Activated CD4-positive, alpha-beta memory T cell treated with anti-CD3 and anti-CD28 coated beads for 36 hours (primary cell): ENCODE measurements at regions not wholly inside any gene's neighbourhood (a gene's known extent, or its start where the extent isn't known, plus 50 kb on each side); places are given as distances from the start of the nearest gene placed in this dataset.
"Not testable (repeated sequence)": the region's sequence is repeated elsewhere in the genome, so short reads cannot be mapped to it uniquely, and the experiment has no call there.

Experiments used
- CTCF ChIA-PET: fragments of 350-600 bp; sonication (Branson Sonifier 250); formaldehyde crosslinking; loops from one replicate; lab custom pipeline; 2021; ENCODE audit warnings: antibody characterized with exemption, inconsistent platforms; lab: Charles Lee
- POLR2A ChIA-PET: fragments of 350-600 bp; sonication (Branson Sonifier 250); formaldehyde crosslinking; loops from one replicate; lab custom pipeline; 2021; ENCODE audit warnings: antibody characterized with exemption; lab: Charles Lee
- DNase-seq: peaks from one replicate; pipeline ENCODE4 v3.0.0-alpha.2; 2020
- H3K27ac Mint-ChIP-seq: one replicate; pipeline ENCODE4 v1.8.0; 2021; ENCODE audit warnings: mixed read lengths
- H3K27me3 Mint-ChIP-seq: one replicate; pipeline ENCODE4 v1.8.0; 2021; ENCODE audit warnings: mixed read lengths
- H3K36me3 Mint-ChIP-seq: one replicate; pipeline ENCODE4 v1.8.0; 2021; ENCODE audit warnings: mixed read lengths
- H3K4me1 Mint-ChIP-seq: one replicate; pipeline ENCODE4 v1.8.0; 2021; ENCODE audit warnings: low read depth, mixed read lengths
- H3K4me3 Mint-ChIP-seq: one replicate; pipeline ENCODE4 v1.8.0; 2021; ENCODE audit warnings: mild to moderate bottlenecking, mixed read lengths
- H3K9me3 Mint-ChIP-seq: one replicate; pipeline ENCODE4 v1.8.0; 2021; ENCODE audit warnings: mixed read lengths
- intact Hi-C: fragments of 100-400 bp; cut with micrococcal nuclease; formaldehyde crosslinking; loops from one replicate; pipeline ENCODE4 v1.15.1; 2023

GRCh38 chr6:78666764-78667163 lies 200.6 kb upstream of the IRAK1BP1 start:
- H3K36me3 Mint-ChIP-seq = no peaks in the 10 kb centered on the region
- H3K9me3 Mint-ChIP-seq = peaks cover 2% of the 10 kb centered on the region
- H3K4me1 Mint-ChIP-seq = no peaks in the 10 kb centered on the region
- no peaks in the 10 kb centered on the region for H3K27me3 Mint-ChIP-seq
- POLR2A ChIA-PET = no interaction called here
- no peak overlapping the region for H3K4me3 Mint-ChIP-seq
- H3K27ac Mint-ChIP-seq = no peak overlapping the region
- intact Hi-C loops = no loop called here
- DNase-seq = no peak
- CTCF ChIA-PET = no interaction called here

- H3K36me3 Mint-ChIP-seq = no peaks in the 10 kb centered on the region
- H3K27ac Mint-ChIP-seq = no peak overlapping the region
- ChIA-PET POLR2A (no interaction called here), CTCF (no interaction called here)
- H3K4me3 Mint-ChIP-seq = no peak overlapping the region
- peaks cover 2% of the 10 kb centered on the region for H3K9me3 Mint-ChIP-seq
- intact Hi-C loops = no loop called here
- H3K27me3 Mint-ChIP-seq = no peaks in the 10 kb centered on the region
- no peak for DNase-seq
- no peaks in the 10 kb centered on the region for H3K4me1 Mint-ChIP-seq
Measured at GRCh38 chr6:78670156-78670555, 197.2 kb upstream of the IRAK1BP1 start.

DNA sequence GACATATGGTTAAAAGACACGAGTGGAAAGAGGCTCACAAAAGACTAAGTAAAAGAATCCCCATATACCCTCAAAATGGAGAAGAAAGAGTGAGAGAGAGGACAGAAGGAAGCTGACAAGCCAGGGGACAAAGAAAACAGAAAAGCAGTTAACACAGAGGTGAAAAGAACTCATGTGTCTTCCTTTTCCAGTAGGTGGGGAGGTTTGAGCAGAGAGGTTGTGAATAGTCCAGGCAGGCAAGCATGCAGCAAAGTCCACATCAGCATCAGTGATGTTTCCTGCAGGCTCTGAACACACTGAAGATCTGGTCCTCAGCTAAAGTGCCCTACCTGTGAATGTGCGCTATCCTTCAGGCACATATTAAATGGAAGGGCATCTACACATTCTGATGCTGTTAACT lies 196.5 kb upstream of the IRAK1BP1 start:
- DNase-seq = no peak
- ChIA-PET CTCF (no interaction called here), POLR2A (no interaction called here)
- Mint-ChIP-seq H3K4me1 (no peaks in the 10 kb centered on the region), H3K36me3 (no peaks in the 10 kb centered on the region), H3K27me3 (no peaks in the 10 kb centered on the region), H3K9me3 (peaks cover 3% of the 10 kb centered on the region), H3K4me3 (no peak overlapping the region), H3K27ac (no peak overlapping the region)
- intact Hi-C loops = no loop called here

GRCh38 chr6:78676069-78677007 lies 191.0 kb upstream of the IRAK1BP1 start:
- H3K4me1 Mint-ChIP-seq, H3K4me3 Mint-ChIP-seq, H3K36me3 Mint-ChIP-seq, H3K27ac Mint-ChIP-seq, CTCF ChIA-PET, DNase-seq, POLR2A ChIA-PET, intact Hi-C loops, H3K27me3 Mint-ChIP-seq: not testable (repeated sequence)
- peaks cover 10% of the 10 kb centered on the region for H3K9me3 Mint-ChIP-seq

- no peak overlapping the region for H3K4me3 Mint-ChIP-seq
- no peaks in the 10 kb centered on the region for H3K4me1 Mint-ChIP-seq
- H3K27me3 Mint-ChIP-seq = no peaks in the 10 kb centered on the region
- ChIA-PET CTCF (no interaction called here), POLR2A (no interaction called here)
- no peak overlapping the region for H3K27ac Mint-ChIP-seq
- no peak for DNase-seq
- no peaks in the 10 kb centered on the region for H3K36me3 Mint-ChIP-seq
- peaks cover 2% of the 10 kb centered on the region for H3K9me3 Mint-ChIP-seq
- intact Hi-C loops = no loop called here
Measured at GRCh38 chr6:78688668-78689067, 178.7 kb upstream of the IRAK1BP1 start.

DNA sequence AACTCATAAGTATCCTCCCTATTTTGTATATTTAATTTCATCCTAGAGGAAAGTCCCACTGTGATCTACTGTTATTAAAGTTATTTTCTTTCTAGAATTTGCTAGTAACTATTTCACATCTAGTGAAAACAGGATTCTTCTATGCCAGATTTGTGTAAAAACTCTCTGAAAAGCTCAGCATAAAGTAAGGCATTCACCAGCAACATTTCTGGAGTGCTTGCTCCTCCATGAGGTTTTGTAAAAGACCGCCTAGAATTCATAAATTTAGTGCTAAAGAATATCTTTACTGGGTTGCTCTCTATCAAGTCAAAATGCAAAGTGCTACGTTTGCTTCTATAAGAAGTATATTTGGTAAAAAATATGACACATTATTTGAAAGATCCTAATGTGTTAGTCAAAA lies 173.5 kb upstream of the IRAK1BP1 start:
- Mint-ChIP-seq H3K27me3 (no peaks in the 10 kb centered on the region), H3K9me3 (peaks cover 2% of the 10 kb centered on the region), H3K4me3 (no peak overlapping the region), H3K36me3 (no peaks in the 10 kb centered on the region), H3K4me1 (no peaks in the 10 kb centered on the region), H3K27ac (no peak overlapping the region)
- POLR2A ChIA-PET = no interaction called here
- intact Hi-C loops = no loop called here
- CTCF ChIA-PET = no interaction called here
- DNase-seq = no peak

- DNase-seq, POLR2A ChIA-PET, H3K4me1 Mint-ChIP-seq, H3K36me3 Mint-ChIP-seq, H3K9me3 Mint-ChIP-seq, H3K27me3 Mint-ChIP-seq, H3K27ac Mint-ChIP-seq, H3K4me3 Mint-ChIP-seq, intact Hi-C loops, CTCF ChIA-PET: not testable (repeated sequence)
Measured at GRCh38 chr6:78694628-78695027, 172.7 kb upstream of the IRAK1BP1 start.

GRCh38 chr6:78700991-78701390 lies 166.4 kb upstream of the IRAK1BP1 start:
- H3K4me1 Mint-ChIP-seq = no peaks in the 10 kb centered on the region
- no peak overlapping the region for H3K27ac Mint-ChIP-seq
- POLR2A ChIA-PET = no interaction called here
- CTCF ChIA-PET = no interaction called here
- intact Hi-C loops = no loop called here
- peaks cover 2% of the 10 kb centered on the region for H3K9me3 Mint-ChIP-seq
- no peaks in the 10 kb centered on the region for H3K36me3 Mint-ChIP-seq
- no peaks in the 10 kb centered on the region for H3K27me3 Mint-ChIP-seq
- H3K4me3 Mint-ChIP-seq = no peak overlapping the region
- no peak for DNase-seq

GRCh38 chr6:78701407-78701806 lies 165.9 kb upstream of the IRAK1BP1 start:
- DNase-seq = no peak
- Mint-ChIP-seq H3K4me3 (no peak overlapping the region), H3K4me1 (no peaks in the 10 kb centered on the region), H3K27me3 (no peaks in the 10 kb centered on the region), H3K27ac (no peak overlapping the region), H3K36me3 (no peaks in the 10 kb centered on the region), H3K9me3 (peaks cover 2% of the 10 kb centered on the region)
- intact Hi-C loops = no loop called here
- ChIA-PET POLR2A (no interaction called here), CTCF (no interaction called here)

DNA sequence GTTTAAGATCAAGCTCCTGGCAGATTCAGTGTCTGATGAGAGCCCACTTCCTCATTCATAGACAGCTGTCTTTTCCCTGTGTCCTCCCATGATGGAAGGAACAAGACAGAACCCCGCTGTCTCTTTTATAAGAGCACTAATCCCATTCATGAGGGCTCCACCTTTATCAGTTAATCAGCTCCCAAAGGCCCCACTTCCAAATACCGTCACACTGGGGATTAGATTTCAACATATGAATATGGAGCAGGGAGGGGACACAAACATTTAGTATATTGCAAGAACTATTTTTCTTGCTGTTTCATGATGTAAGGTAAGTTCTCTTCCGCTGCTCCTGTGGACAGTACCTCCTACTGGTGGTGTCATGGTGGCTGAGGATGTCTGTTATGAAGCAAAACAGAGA lies 158.3 kb upstream of the IRAK1BP1 start:
- Mint-ChIP-seq H3K27me3 (no peaks in the 10 kb centered on the region), H3K4me3 (no peak overlapping the region), H3K9me3 (no peaks in the 10 kb centered on the region), H3K4me1 (no peaks in the 10 kb centered on the region), H3K27ac (no peak overlapping the region), H3K36me3 (no peaks in the 10 kb centered on the region)
- ChIA-PET POLR2A (no interaction called here), CTCF (no interaction called here)
- intact Hi-C loops = no loop called here
- DNase-seq = no peak

DNA sequence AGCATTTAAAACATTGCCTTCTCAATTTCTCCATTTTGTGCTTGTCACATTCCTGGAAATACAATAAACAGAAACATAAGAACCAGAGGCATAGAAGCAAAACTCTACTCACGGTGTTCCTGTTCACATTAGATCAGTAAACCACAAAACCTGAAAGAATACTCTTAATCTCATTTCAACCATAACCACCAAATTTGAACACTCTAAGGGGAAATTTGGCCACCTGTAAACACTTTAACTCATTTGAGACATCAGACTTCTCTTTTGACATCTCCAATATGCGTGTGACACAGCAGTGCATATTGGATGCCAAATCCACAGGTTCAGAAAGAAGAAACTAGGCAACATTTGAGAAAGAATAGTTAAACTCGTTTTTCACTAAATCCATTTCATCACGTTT lies 153.8 kb upstream of the IRAK1BP1 start:
- no peaks in the 10 kb centered on the region for H3K9me3 Mint-ChIP-seq
- ChIA-PET POLR2A (no interaction called here), CTCF (no interaction called here)
- intact Hi-C loops = no loop called here
- no peaks in the 10 kb centered on the region for H3K4me1 Mint-ChIP-seq
- H3K36me3 Mint-ChIP-seq = no peaks in the 10 kb centered on the region
- no peak overlapping the region for H3K4me3 Mint-ChIP-seq
- H3K27ac Mint-ChIP-seq = no peak overlapping the region
- H3K27me3 Mint-ChIP-seq = no peaks in the 10 kb centered on the region
- no peak for DNase-seq

DNA sequence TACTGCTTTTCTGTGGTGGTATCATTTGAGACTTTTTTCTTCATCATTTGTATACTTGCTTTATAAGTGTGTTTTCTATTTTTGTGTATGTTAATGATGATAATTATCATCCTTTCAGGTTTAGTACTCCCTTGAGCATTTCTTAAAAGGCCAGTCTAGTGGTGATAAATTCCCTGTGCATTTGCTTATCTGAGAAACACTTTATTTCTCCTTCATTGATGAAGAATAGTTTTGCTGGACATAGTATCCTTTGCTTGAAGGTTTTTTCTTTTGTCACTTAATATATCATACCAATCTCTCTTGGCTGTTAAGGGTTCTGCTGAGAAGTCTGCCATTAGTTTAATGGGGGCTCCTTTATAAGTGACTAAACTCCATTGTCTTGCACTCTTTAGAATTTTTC lies 123.2 kb upstream of the IRAK1BP1 start:
- H3K9me3 Mint-ChIP-seq = peaks cover 37% of the 10 kb centered on the region
- DNase-seq = no peak
- CTCF ChIA-PET = no interaction called here
- intact Hi-C loops = no loop called here
- no peaks in the 10 kb centered on the region for H3K4me1 Mint-ChIP-seq
- POLR2A ChIA-PET = no interaction called here
- H3K27ac Mint-ChIP-seq = no peak overlapping the region
- no peaks in the 10 kb centered on the region for H3K27me3 Mint-ChIP-seq
- no peak overlapping the region for H3K4me3 Mint-ChIP-seq
- H3K36me3 Mint-ChIP-seq = peaks cover 3% of the 10 kb centered on the region

GRCh38 chr6:78746457-78746856 lies 120.9 kb upstream of the IRAK1BP1 start:
- Mint-ChIP-seq H3K36me3 (peaks cover 3% of the 10 kb centered on the region), H3K4me1 (no peaks in the 10 kb centered on the region), H3K27ac (no peak overlapping the region), H3K9me3 (peaks cover 29% of the 10 kb centered on the region), H3K27me3 (no peaks in the 10 kb centered on the region), H3K4me3 (no peak overlapping the region)
- ChIA-PET POLR2A (no interaction called here), CTCF (no interaction called here)
- no peak for DNase-seq
- intact Hi-C loops = no loop called here
